Tibial nerve (tissue), 4 donors: ENCODE measurements at regions not wholly inside any gene's neighbourhood (a gene's known extent, or its start where the extent isn't known, plus 50 kb on each side); places are given as distances from the start of the nearest gene placed in this dataset.

ENCODE experiments used
- DNase-seq, 2 donors: peaks; one replicate each; pipeline ENCODE4 v3.0.0-alpha.2; 2019; ENCODE audit warnings: low spot score in 2 of 2
- H3K27ac ChIP-seq, 4 donors: fragments of 200-600 bp; sonication (generic) in 3 of 4; one replicate each; pipeline ENCODE4 v1.5.1; 2017 to 2019; ENCODE audit warnings: mild to moderate bottlenecking in 1 of 4
- H3K27me3 ChIP-seq, 2 donors: fragments of 200-600 bp; sonication (generic) in 1 of 2; one replicate each; pipeline versions ENCODE4 v1.5.1 to v1.6.0; 2017 to 2019
- H3K36me3 ChIP-seq, 3 donors: fragments of 200-600 bp; sonication (generic); one replicate each; pipeline ENCODE4 v1.5.1; 2018 to 2019
- H3K4me1 ChIP-seq, 4 donors: fragments of 200-600 bp; sonication (generic) in 3 of 4; one replicate each; pipeline ENCODE4 v1.5.1; 2017 to 2019
- H3K4me3 ChIP-seq, 4 donors: fragments of 200-600 bp; sonication (generic) in 3 of 4; one replicate each; pipeline ENCODE4 v1.5.1; 2017 to 2019; ENCODE audit warnings: mild to moderate bottlenecking in 1 of 4, moderate library complexity in 1 of 4
- H3K9me3 ChIP-seq, 4 donors: fragments of 200-600 bp; sonication (generic) in 3 of 4; one replicate each; pipeline ENCODE4 v1.5.1; 2017 to 2019
- CTCF ChIP-seq, 5 experiments: fragments of 200-600 bp in 3 of 5; fragments of 450-650 bp in 2 of 5; sonication (generic) in 3 of 5; IDR thresholded peaks; one replicate each; pipeline ENCODE4 v1.5.1; 2016 to 2019; ENCODE audit warnings: antibody characterized with exemption in 5 of 5, mild to moderate bottlenecking in 3 of 5, moderate library complexity in 2 of 5
- EP300 ChIP-seq, 2 donors: sonication (generic); formaldehyde crosslinking; IDR thresholded peaks; one replicate each; pipeline ENCODE4 v1.6.1; 2017; ENCODE audit warnings: antibody characterized with exemption in 2 of 2, mild to moderate bottlenecking in 1 of 2
- POLR2A ChIP-seq, 2 donors: fragments of 450-650 bp; IDR thresholded peaks; one replicate each; pipeline ENCODE4 v1.6.1; 2017; ENCODE audit warnings: antibody characterized with exemption in 2 of 2, mild to moderate bottlenecking in 2 of 2, moderate library complexity in 2 of 2
- WGBS, 2 donors: methylation state at CpG; one replicate each; pipeline ENCODE4 v1.1.5; 2018; 5-methylcytosine and 5-hydroxymethylcytosine counted together

GRCh38 chr12:131506426-131506825, 204.5 kb upstream of the SFSWAP start:
- H3K4me1 ChIP-seq, result no peaks in the 10 kb centered on the region
- peaks cover 0 to 5% (median 0%) of the 10 kb centered on the region in 4 donors for H3K9me3 ChIP-seq
- TF ChIP-seq CTCF (IDR thresholded peaks at IDR 0.05) (no peak), EP300 (IDR thresholded peaks at IDR 0.05) (no peak), POLR2A (IDR thresholded peaks at IDR 0.05) (no peak)
- no peak overlapping the region for H3K4me3 ChIP-seq
- H3K27me3 ChIP-seq, result no peaks in the 10 kb centered on the region
- DNase-seq, result no peak
- H3K27ac ChIP-seq, result no peak overlapping the region
- 89 to 93% methylated on average over 6 of the region's 6 CpGs for WGBS, 2 donors
- no peaks in the 10 kb centered on the region for H3K36me3 ChIP-seq

GRCh38 chr12:131507094-131507493, 203.8 kb upstream of the SFSWAP start:
- TF ChIP-seq CTCF (IDR thresholded peaks at IDR 0.05) (no peak), POLR2A (IDR thresholded peaks at IDR 0.05) (no peak), EP300 (IDR thresholded peaks at IDR 0.05) (no peak)
- Histone ChIP-seq H3K27me3 (no peaks in the 10 kb centered on the region), H3K36me3 (no peaks in the 10 kb centered on the region), H3K9me3 (peaks cover 0 to 5% (median 0%) of the 10 kb centered on the region in 4 donors), H3K4me3 (no peak overlapping the region), H3K4me1 (no peaks in the 10 kb centered on the region), H3K27ac (no peak overlapping the region)
- WGBS, 2 donors, result 76 to 86% methylated on average over 4 of the region's 4 CpGs
- no peak for DNase-seq

- Histone ChIP-seq H3K4me3 (no peak overlapping the region), H3K4me1 (no peaks in the 10 kb centered on the region), H3K27ac (no peak overlapping the region), H3K36me3 (no peaks in the 10 kb centered on the region), H3K27me3 (no peaks in the 10 kb centered on the region), H3K9me3 (peaks cover 0 to 5% (median 0%) of the 10 kb centered on the region in 4 donors)
- TF ChIP-seq CTCF (IDR thresholded peaks at IDR 0.05), result no peak
- TF ChIP-seq EP300 (IDR thresholded peaks at IDR 0.05), result no peak
- DNase-seq, result no peak
- 75 to 84% methylated on average over 9 of the region's 9 CpGs for WGBS, 2 donors
Observed at GRCh38 chr12:131507881-131508280, 203.0 kb upstream of the SFSWAP start.

- Histone ChIP-seq H3K27ac (no peak overlapping the region), H3K4me3 (no peak overlapping the region), H3K36me3 (no peaks in the 10 kb centered on the region), H3K27me3 (no peaks in the 10 kb centered on the region), H3K4me1 (no peaks in the 10 kb centered on the region), H3K9me3 (peaks cover 0 to 5% (median 0%) of the 10 kb centered on the region in 4 donors)
- WGBS, 2 donors, result 63 to 67% methylated on average over 7 of the region's 7 CpGs
- no peak for DNase-seq
- TF ChIP-seq EP300 (IDR thresholded peaks at IDR 0.05), result no peak
- no peak for TF ChIP-seq POLR2A (IDR thresholded peaks at IDR 0.05)
- no peak for TF ChIP-seq CTCF (IDR thresholded peaks at IDR 0.05)
Observed at GRCh38 chr12:131509701-131510100, 201.2 kb upstream of the SFSWAP start.

- TF ChIP-seq EP300 (IDR thresholded peaks at IDR 0.05) (no peak), CTCF (IDR thresholded peaks at IDR 0.05) (no peak), POLR2A (IDR thresholded peaks at IDR 0.05) (no peak)
- no peak overlapping the region for H3K4me3 ChIP-seq
- 47% methylated on average over 4 of the region's 4 CpGs for WGBS, 2 donors
- no peaks in the 10 kb centered on the region for H3K27me3 ChIP-seq
- H3K4me1 ChIP-seq, result no peaks in the 10 kb centered on the region
- no peak for DNase-seq
- H3K27ac ChIP-seq, result no peak overlapping the region
- H3K9me3 ChIP-seq, result peaks cover 0 to 5% (median 0%) of the 10 kb centered on the region in 4 donors
- no peaks in the 10 kb centered on the region for H3K36me3 ChIP-seq
Observed at GRCh38 chr12:131510431-131510830, 200.5 kb upstream of the SFSWAP start.
